Central memory CD8-positive, alpha-beta T cell (primary cell): ENCODE measurements at regions not wholly inside any gene's neighbourhood (a gene's known extent, or its start where the extent isn't known, plus 50 kb on each side); places are given as distances from the start of the nearest gene placed in this dataset.

Source experiments
- ATAC-seq: fragments of 150-1000 bp; cut with Tn5 transposase; replicated peaks from 2 replicates; pipeline ENCODE4 v1.10.0; 2022; ENCODE audit warnings: mild to moderate bottlenecking, moderate FRiP score, moderate number of reproducible peaks; ENCODE audit not compliant: poor library complexity, severe bottlenecking; ENCODE audit errors: extremely low read depth
- DNase-seq, 2 donors: peaks; one replicate each; pipeline ENCODE4 v3.0.0; 2021; ENCODE audit warnings: low spot score in 2 of 2
- H3K27ac Mint-ChIP-seq: one replicate; pipeline ENCODE4 v1.8.0; 2022; ENCODE audit warnings: low read depth, mild to moderate bottlenecking, moderate library complexity, mixed read lengths
- H3K27me3 Mint-ChIP-seq: one replicate; pipeline ENCODE4 v1.8.0; 2022; ENCODE audit warnings: mixed read lengths
- H3K36me3 Mint-ChIP-seq: one replicate; pipeline ENCODE4 v1.8.0; 2022; ENCODE audit warnings: mild to moderate bottlenecking, moderate library complexity, mixed read lengths; ENCODE audit not compliant: insufficient read depth
- H3K4me1 Mint-ChIP-seq: one replicate; pipeline ENCODE4 v1.8.0; 2022; ENCODE audit warnings: mixed read lengths
- H3K4me3 Mint-ChIP-seq: one replicate; pipeline ENCODE4 v1.8.0; 2022; ENCODE audit warnings: mild to moderate bottlenecking, moderate library complexity, mixed read lengths
- H3K9me3 Mint-ChIP-seq: one replicate; pipeline ENCODE4 v1.8.0; 2022; ENCODE audit warnings: mixed read lengths

GRCh38 chr5:124210111-124210910 lies 536.1 kb downstream of the ZNF608 start:
- H3K4me3 Mint-ChIP-seq, result no peak overlapping the region
- DNase-seq (no peak), ATAC-seq (no peak)
- no peaks in the 10 kb centered on the region for H3K36me3 Mint-ChIP-seq
- H3K9me3 Mint-ChIP-seq, result peaks cover 23% of the 10 kb centered on the region
- H3K4me1 Mint-ChIP-seq, result no peaks in the 10 kb centered on the region
- no peaks in the 10 kb centered on the region for H3K27me3 Mint-ChIP-seq
- no peak overlapping the region for H3K27ac Mint-ChIP-seq

GRCh38 chr5:124207118-124207517 lies 539.3 kb downstream of the ZNF608 start:
- Mint-ChIP-seq H3K27me3 (no peaks in the 10 kb centered on the region), H3K4me1 (no peaks in the 10 kb centered on the region), H3K4me3 (no peak overlapping the region), H3K27ac (no peak overlapping the region), H3K36me3 (no peaks in the 10 kb centered on the region), H3K9me3 (peaks cover 25% of the 10 kb centered on the region)
- DNase-seq (no peak), ATAC-seq (no peak)

GRCh38 chr5:124206540-124206939 lies 539.9 kb downstream of the ZNF608 start:
- Mint-ChIP-seq H3K36me3 (no peaks in the 10 kb centered on the region), H3K9me3 (peaks cover 25% of the 10 kb centered on the region), H3K27me3 (no peaks in the 10 kb centered on the region), H3K27ac (no peak overlapping the region), H3K4me1 (no peaks in the 10 kb centered on the region), H3K4me3 (no peak overlapping the region)
- ATAC-seq (no peak), DNase-seq (no peak)

- DNase-seq (no peak), ATAC-seq (no peak)
- Mint-ChIP-seq H3K9me3 (peaks cover 14% of the 10 kb centered on the region), H3K4me3 (no peak overlapping the region), H3K4me1 (no peaks in the 10 kb centered on the region), H3K27ac (no peak overlapping the region), H3K27me3 (no peaks in the 10 kb centered on the region), H3K36me3 (no peaks in the 10 kb centered on the region)
These were observed 543.1 kb downstream of the ZNF608 start for GRCh38 chr5:124203303-124203702.

GRCh38 chr5:124200381-124200780 lies 546.1 kb downstream of the ZNF608 start:
- Mint-ChIP-seq H3K36me3 (no peaks in the 10 kb centered on the region), H3K27me3 (no peaks in the 10 kb centered on the region), H3K9me3 (peaks cover 18% of the 10 kb centered on the region), H3K4me3 (no peak overlapping the region), H3K4me1 (no peaks in the 10 kb centered on the region), H3K27ac (no peak overlapping the region)
- no peak for DNase-seq
- no peak for ATAC-seq

GRCh38 chr5:124199893-124200292 lies 546.5 kb downstream of the ZNF608 start:
- ATAC-seq (no peak), DNase-seq (no peak)
- H3K4me3 Mint-ChIP-seq, result no peak overlapping the region
- H3K4me1 Mint-ChIP-seq, result no peaks in the 10 kb centered on the region
- H3K27ac Mint-ChIP-seq, result no peak overlapping the region
- no peaks in the 10 kb centered on the region for H3K36me3 Mint-ChIP-seq
- H3K27me3 Mint-ChIP-seq, result no peaks in the 10 kb centered on the region
- peaks cover 18% of the 10 kb centered on the region for H3K9me3 Mint-ChIP-seq

GRCh38 chr5:124195411-124195810 lies 551.0 kb downstream of the ZNF608 start:
- no peaks in the 10 kb centered on the region for H3K36me3 Mint-ChIP-seq
- DNase-seq (no peak), ATAC-seq (no peak)
- H3K27ac Mint-ChIP-seq, result no peak overlapping the region
- H3K27me3 Mint-ChIP-seq, result no peaks in the 10 kb centered on the region
- H3K4me3 Mint-ChIP-seq, result no peak overlapping the region
- peaks cover 14% of the 10 kb centered on the region for H3K9me3 Mint-ChIP-seq
- no peaks in the 10 kb centered on the region for H3K4me1 Mint-ChIP-seq

GRCh38 chr5:124194282-124194681 lies 552.2 kb downstream of the ZNF608 start:
- Mint-ChIP-seq H3K4me3 (no peak overlapping the region), H3K27ac (no peak overlapping the region), H3K27me3 (no peaks in the 10 kb centered on the region), H3K9me3 (peaks cover 18% of the 10 kb centered on the region), H3K4me1 (no peaks in the 10 kb centered on the region), H3K36me3 (no peaks in the 10 kb centered on the region)
- ATAC-seq, result no peak
- no peak for DNase-seq

- Mint-ChIP-seq H3K9me3 (peaks cover 21% of the 10 kb centered on the region), H3K36me3 (no peaks in the 10 kb centered on the region)
These were observed 553.1 kb downstream of the ZNF608 start for GRCh38 chr5:124193371-124193789.

GRCh38 chr5:124192716-124193115 lies 553.7 kb downstream of the ZNF608 start:
- Mint-ChIP-seq H3K4me3 (no peak overlapping the region), H3K9me3 (peaks cover 16% of the 10 kb centered on the region), H3K27me3 (no peaks in the 10 kb centered on the region), H3K4me1 (no peaks in the 10 kb centered on the region), H3K36me3 (no peaks in the 10 kb centered on the region), H3K27ac (no peak overlapping the region)
- ATAC-seq, result no peak
- DNase-seq, result no peak

More at GRCh38 chr5:124193371-124193789, 553.1 kb downstream of the ZNF608 start:
- H3K4me3 Mint-ChIP-seq, result no peak overlapping the region
- H3K4me1 Mint-ChIP-seq, result no peaks in the 10 kb centered on the region
- DNase-seq (no peak), ATAC-seq (no peak)
- H3K27ac Mint-ChIP-seq, result no peak overlapping the region
- H3K27me3 Mint-ChIP-seq, result no peaks in the 10 kb centered on the region

GRCh38 chr5:124185716-124186115 lies 560.7 kb downstream of the ZNF608 start:
- no peaks in the 10 kb centered on the region for H3K27me3 Mint-ChIP-seq
- H3K27ac Mint-ChIP-seq, result no peak overlapping the region
- DNase-seq (no peak), ATAC-seq (no peak)
- H3K36me3 Mint-ChIP-seq, result no peaks in the 10 kb centered on the region
- no peak overlapping the region for H3K4me3 Mint-ChIP-seq
- H3K4me1 Mint-ChIP-seq, result no peaks in the 10 kb centered on the region
- peaks cover 12% of the 10 kb centered on the region for H3K9me3 Mint-ChIP-seq

DNA sequence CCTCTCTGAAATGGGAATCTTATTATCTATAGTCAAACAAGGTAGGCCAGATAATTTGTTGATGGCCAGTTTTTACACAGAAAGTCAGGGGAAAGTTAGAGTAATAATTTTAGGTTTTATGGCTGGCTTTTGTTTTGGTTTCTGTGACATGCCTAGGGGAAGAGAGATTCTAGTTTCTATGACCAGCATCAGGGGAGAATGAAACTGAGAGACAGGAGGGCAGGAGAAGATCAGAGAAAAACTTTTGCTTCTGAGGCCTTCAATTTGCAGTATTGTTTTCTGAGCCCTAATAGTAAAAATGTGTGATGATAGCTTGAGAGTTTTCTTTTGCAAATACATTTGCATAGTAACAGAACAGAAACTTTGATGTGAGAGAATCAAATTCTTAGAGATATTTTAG lies 564.3 kb downstream of the ZNF608 start:
- no peak for ATAC-seq
- peaks cover 11% of the 10 kb centered on the region for H3K9me3 Mint-ChIP-seq
- H3K27ac Mint-ChIP-seq, result no peak overlapping the region

GRCh38 chr5:124180875-124181461 lies 565.5 kb downstream of the ZNF608 start:
- Mint-ChIP-seq H3K4me3 (no peak overlapping the region), H3K4me1 (no peaks in the 10 kb centered on the region), H3K27me3 (no peaks in the 10 kb centered on the region), H3K9me3 (peaks cover 5% of the 10 kb centered on the region), H3K27ac (no peak overlapping the region), H3K36me3 (peaks cover 2% of the 10 kb centered on the region)
- ATAC-seq, result no peak
- DNase-seq, result no peak

More for the DNA sequence above, 564.3 kb downstream of the ZNF608 start:
- no peak overlapping the region for H3K4me3 Mint-ChIP-seq
- no peaks in the 10 kb centered on the region for H3K4me1 Mint-ChIP-seq
- H3K27me3 Mint-ChIP-seq, result no peaks in the 10 kb centered on the region
- DNase-seq, result no peak
- no peaks in the 10 kb centered on the region for H3K36me3 Mint-ChIP-seq
